ENCODE measurements at regions not wholly inside any gene's neighbourhood (a gene's known extent, or its start where the extent isn't known, plus 50 kb on each side); places are given as distances from the start of the nearest gene placed in this dataset.

GRCh38 chr18:49669403-49669802 lies 107.5 kb downstream of the LIPG start:
- DNase-seq (ENCODE audit: low read depth in 1 of 2, low spot score in 2 of 2) (no peak), FAIRE-seq (no peak)
- Histone ChIP-seq H3K23ac (ENCODE audit: insufficient read length) (no peak overlapping the region), H3K27ac (ENCODE audit: low read depth, low read length) (no peak overlapping the region), H4K91ac (replicated peaks; ENCODE audit: insufficient read length, low read length) (no peak overlapping the region), H2BK5ac (ENCODE audit: low read depth, low read length) (no peak overlapping the region), H3K4me1 (replicated peaks in 1 of 4; ENCODE audit: control insufficient read depth in 3 of 4, insufficient read depth in 4 of 4, low read length in 3 of 4) (peaks cover 3 to 6% (median 4%) of the 10 kb centered on the region in 4 experiments; a peak in 5 of 7 replicates), H2BK12ac (ENCODE audit: low read depth, low read length) (no peak overlapping the region), H3K4me3 (ENCODE audit: extremely low read depth in 1 of 4, insufficient read depth in 2 of 4, low read depth in 3 of 4, low read length in 4 of 4) (no peak overlapping the region), H3K4me2 (ENCODE audit: insufficient read depth in 1 of 2, low read depth in 2 of 2, low read length in 2 of 2) (no peak overlapping the region), H2AFZ (ENCODE audit: low read length) (peak overlapping the region; percentile 70; the same call in 1 of the 2 replicates), H3K36me3 (ENCODE audit: control insufficient read depth in 2 of 4, insufficient read depth in 4 of 4, low read length in 3 of 4) (no peaks in the 10 kb centered on the region), H3K18ac (ENCODE audit: extremely low read depth, low read length) (no peak overlapping the region), H4K5ac (ENCODE audit: insufficient read length, low read depth, low read length) (no peak overlapping the region), H3K27me3 (replicated peaks in 1 of 4; ENCODE audit: control insufficient read depth in 3 of 4, extremely low read depth in 1 of 4, insufficient read depth in 3 of 4, low read length in 3 of 4) (no peaks in the 10 kb centered on the region; a peak in 1 of 7 replicates), H2BK20ac (ENCODE audit: low read length) (no peak overlapping the region), H3K23me2 (ENCODE audit: low read depth, low read length) (no peaks in the 10 kb centered on the region), H4K20me1 (replicated peaks in 1 of 2; ENCODE audit: control insufficient read depth in 1 of 2, insufficient read depth in 2 of 2, low read length in 2 of 2) (no peaks in the 10 kb centered on the region), H2BK120ac (replicated peaks; ENCODE audit: low read depth, low read length) (no peak overlapping the region), H3K79me1 (ENCODE audit: low read depth, low read length) (no peaks in the 10 kb centered on the region; the same call in 1 of the 2 replicates), H3K9me3 (ENCODE audit: insufficient read depth in 2 of 2, low read depth in 1 of 2, low read length in 1 of 2) (no peaks in the 10 kb centered on the region), H4K8ac (ENCODE audit: extremely low read depth, insufficient read depth, low read length) (no peak overlapping the region), H3K79me2 (ENCODE audit: control insufficient read depth in 1 of 2, insufficient read depth in 2 of 2, low read length in 2 of 2) (no peaks in the 10 kb centered on the region), H3K9ac (replicated peaks in 1 of 4; ENCODE audit: extremely low read depth in 1 of 4, low read depth in 3 of 4, low read length in 3 of 4) (no peak overlapping the region), H2AK5ac (ENCODE audit: low read depth, low read length) (no peak overlapping the region), H3K56ac (replicated peaks; ENCODE audit: insufficient read length, low read depth, low read length) (no peak overlapping the region), H3K4ac (replicated peaks; ENCODE audit: insufficient read length, low read depth, low read length) (no peak overlapping the region), H2BK15ac (ENCODE audit: low read length) (no peak overlapping the region), H3K14ac (ENCODE audit: insufficient read length) (no peak overlapping the region)
- ChIA-PET POLR2A (ENCODE audit: partially characterized antibody) (interaction anchor here (1.4 kb wide), 1 partner anchor 143 kb away, joined by 5 read pairs; no protein-coding TSS in a partner anchor), CTCF (ENCODE audit: partially characterized antibody) (interaction anchor here (1.5 kb wide), 2 partner anchors 58 to 60 kb away, joined by 4 read pairs; no protein-coding TSS in a partner anchor)
- TF ChIP-seq TAF7 (optimal IDR thresholded peaks at IDR 0.05; ENCODE audit: borderline replicate concordance, low read depth, low read length) (no peak), TBP (IDR thresholded peaks at IDR 0.05; ENCODE audit: low read depth, low read length) (no peak), RFX5 (IDR thresholded peaks at IDR 0.05; ENCODE audit: borderline replicate concordance, low read depth, low read length) (no peak), CTBP2 (IDR thresholded peaks at IDR 0.05; ENCODE audit: borderline replicate concordance, insufficient read depth, insufficient read length, low read length) (no peak), CHD1 (IDR thresholded peaks at IDR 0.05; ENCODE audit: low read depth, low read length) (no peak)
- TF ChIP-seq, protein P1, sequence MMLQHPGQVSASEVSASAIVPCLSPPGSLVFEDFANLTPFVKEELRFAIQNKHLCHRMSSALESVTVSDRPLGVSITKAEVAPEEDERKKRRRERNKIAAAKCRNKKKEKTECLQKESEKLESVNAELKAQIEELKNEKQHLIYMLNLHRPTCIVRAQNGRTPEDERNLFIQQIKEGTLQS (IDR thresholded peaks at IDR 0.05; ENCODE audit: insufficient read depth, low read depth, low read length): no peak
- TF ChIP-seq, protein P2, sequence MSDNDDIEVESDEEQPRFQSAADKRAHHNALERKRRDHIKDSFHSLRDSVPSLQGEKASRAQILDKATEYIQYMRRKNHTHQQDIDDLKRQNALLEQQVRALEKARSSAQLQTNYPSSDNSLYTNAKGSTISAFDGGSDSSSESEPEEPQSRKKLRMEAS (IDR thresholded peaks at IDR 0.05): no peak
- WGBS, 2 experiments (ENCODE audit: extremely low coverage in 1 of 2, insufficient coverage in 1 of 2, insufficient read length in 1 of 2, insufficient replicate concordance in 2 of 2, low coverage in 1 of 2, low lambda C conversion rate in 2 of 2, missing lambda C conversion rate in 1 of 2): 92% methylated on average over 5 of the region's 5 CpGs; no CpG with 5 or more reads in 1 of the 2 experiments

Data from H1 (cell line).